SU-DHL-6 (cell line): ENCODE measurements at regions not wholly inside any gene's neighbourhood (a gene's known extent, or its start where the extent isn't known, plus 50 kb on each side); places are given as distances from the start of the nearest gene placed in this dataset.

Source experiments
- H2AFZ ChIP-seq: fragments of 200-600 bp; sonication (generic); 2 replicates; pipeline ENCODE4 v1.6.1; 2014; ENCODE audit warnings: low read depth, mild to moderate bottlenecking, moderate library complexity, mixed read lengths, antibody characterized with exemption, low read length; ENCODE audit not compliant: severe bottlenecking
- H3F3A ChIP-seq: fragments of 200-600 bp; shearing (Covaris generic); 2 replicates; pipeline ENCODE4 v1.6.0; 2016; ENCODE audit warnings: antibody characterized with exemption, mild to moderate bottlenecking; ENCODE audit not compliant: insufficient read depth
- H3K27ac ChIP-seq: fragments of 200-600 bp; sonication (generic); 2 replicates; pipeline ENCODE4 v1.5.1; 2016; ENCODE audit warnings: low read depth, mild to moderate bottlenecking, low read length, moderate library complexity, mixed read lengths
- H3K27me3 ChIP-seq: fragments of 200-600 bp; sonication (generic), shearing (Covaris generic); 2 replicates; pipeline ENCODE4 v1.6.0; 2014; ENCODE audit warnings: mild to moderate bottlenecking, low read length
- H3K36me3 ChIP-seq: fragments of 200-600 bp; sonication (generic); 2 replicates; pipeline ENCODE4 v1.6.1; 2014; ENCODE audit warnings: mild to moderate bottlenecking, low read length, mixed read lengths
- H3K4me2 ChIP-seq: fragments of 300-600, 200-600 bp; shearing (Covaris generic), sonication (generic); 2 replicates; pipeline ENCODE4 v1.6.0; 2014; ENCODE audit warnings: low read length, low read depth, mild to moderate bottlenecking; ENCODE audit not compliant: poor library complexity, severe bottlenecking
- H3K4me3 ChIP-seq: fragments of 200-600 bp; sonication (generic); 2 replicates; pipeline ENCODE4 v1.5.1; 2014; ENCODE audit warnings: antibody characterized with exemption, low read length, mild to moderate bottlenecking, mixed read lengths; ENCODE audit not compliant: insufficient read depth, poor library complexity, severe bottlenecking
- H3K79me2 ChIP-seq: fragments of 200-600 bp; sonication (generic); 2 replicates; pipeline ENCODE4 v1.6.1; 2014; ENCODE audit warnings: mild to moderate bottlenecking, low read length, moderate library complexity; ENCODE audit not compliant: insufficient read depth
- H3K9ac ChIP-seq: fragments of 200-600 bp; sonication (generic); 2 replicates; pipeline ENCODE4 v1.7.0; 2014; ENCODE audit warnings: mild to moderate bottlenecking, low read length
- H3K9me2 ChIP-seq: fragments of 200-600 bp; sonication (generic); replicated peaks from 2 replicates; pipeline ENCODE4 v1.6.1; 2014; ENCODE audit warnings: low read length; ENCODE audit not compliant: insufficient read depth
- H3K9me3 ChIP-seq: fragments of 200-600 bp; sonication (generic); 2 replicates; pipeline ENCODE4 v1.6.1; 2014; ENCODE audit warnings: low read length, mixed read lengths; ENCODE audit not compliant: insufficient read depth
- H4K20me1 ChIP-seq: fragments of 200-600 bp; sonication (generic); 2 replicates; pipeline ENCODE4 v1.6.1; 2014; ENCODE audit warnings: low read depth, mild to moderate bottlenecking, antibody characterized with exemption, low read length, moderate library complexity, mixed read lengths
- CTCF ChIP-seq: fragments of 200-600 bp; sonication (generic); IDR thresholded peaks from one replicate; pipeline ENCODE4 v1.5.1; 2017; ENCODE audit warnings: antibody characterized with exemption, mild to moderate bottlenecking, low read length, moderate library complexity; ENCODE audit not compliant: insufficient read depth, poor library complexity, severe bottlenecking
- EZH2phosphoT487 ChIP-seq: fragments of 200-600 bp; sonication (generic), shearing (Covaris generic); conservative IDR thresholded peaks from 2 replicates; pipeline ENCODE4 v1.6.1; 2018; ENCODE audit warnings: mild to moderate bottlenecking, antibody characterized with exemption, low read length, moderate library complexity, mixed read lengths

GRCh38 chr14:51145246-51145645, 50.3 kb upstream of the TRIM9 start:
- Histone ChIP-seq H3K4me3 (no peak overlapping the region), H3K36me3 (no peaks in the 10 kb centered on the region), H2AFZ (no peak overlapping the region), H4K20me1 (no peaks in the 10 kb centered on the region), H3K4me2 (no peak overlapping the region), H3K27ac (no peak overlapping the region), H3F3A (no peaks in the 10 kb centered on the region), H3K9me3 (0 out of 2 replicates have a peak, but pooled peaks cover 3% of the 10 kb centered on the region), H3K79me2 (no peaks in the 10 kb centered on the region), H3K9me2 (no peaks in the 10 kb centered on the region), H3K9ac (no peak overlapping the region), H3K27me3 (no peaks in the 10 kb centered on the region)
- TF ChIP-seq EZH2phosphoT487 (no peak), CTCF (no peak)

- no peak for TF ChIP-seq CTCF
- no peak for TF ChIP-seq EZH2phosphoT487
- Histone ChIP-seq H3K9ac (no peak overlapping the region), H3F3A (no peaks in the 10 kb centered on the region), H2AFZ (no peak overlapping the region), H3K27ac (no peak overlapping the region), H3K27me3 (no peaks in the 10 kb centered on the region), H3K4me3 (no peak overlapping the region), H4K20me1 (no peaks in the 10 kb centered on the region), H3K36me3 (no peaks in the 10 kb centered on the region), H3K79me2 (no peaks in the 10 kb centered on the region), H3K9me2 (no peaks in the 10 kb centered on the region), H3K4me2 (no peak overlapping the region), H3K9me3 (0 out of 2 replicates have a peak, but pooled peaks cover 3% of the 10 kb centered on the region)
Observed at GRCh38 chr14:51147183-51147582, 52.3 kb upstream of the TRIM9 start.

GRCh38 chr14:51155326-51155725, 60.4 kb upstream of the TRIM9 start:
- H3K9me3 ChIP-seq: no peaks in the 10 kb centered on the region
- H3K9me2 ChIP-seq: no peaks in the 10 kb centered on the region
- H3K27me3 ChIP-seq: no peaks in the 10 kb centered on the region
- no peaks in the 10 kb centered on the region for H3F3A ChIP-seq
- no peak overlapping the region for H3K4me3 ChIP-seq
- H3K79me2 ChIP-seq: no peaks in the 10 kb centered on the region
- H4K20me1 ChIP-seq: no peaks in the 10 kb centered on the region
- no peak for TF ChIP-seq EZH2phosphoT487
- TF ChIP-seq CTCF: no peak
- no peak overlapping the region for H2AFZ ChIP-seq
- H3K4me2 ChIP-seq: no peak overlapping the region
- H3K27ac ChIP-seq: no peak overlapping the region
- no peaks in the 10 kb centered on the region for H3K36me3 ChIP-seq
- no peak overlapping the region for H3K9ac ChIP-seq
